ENCODE measurements at regions not wholly inside any gene's neighbourhood (a gene's known extent, or its start where the extent isn't known, plus 50 kb on each side); places are given as distances from the start of the nearest gene placed in this dataset.
A peak's percentile ranks its signal among the peaks of the same experiment; 100 is the strongest.
"Not testable (repeated sequence)": the region's sequence is repeated elsewhere in the genome, so short reads cannot be mapped to it uniquely, and the experiment has no call there.

DNA sequence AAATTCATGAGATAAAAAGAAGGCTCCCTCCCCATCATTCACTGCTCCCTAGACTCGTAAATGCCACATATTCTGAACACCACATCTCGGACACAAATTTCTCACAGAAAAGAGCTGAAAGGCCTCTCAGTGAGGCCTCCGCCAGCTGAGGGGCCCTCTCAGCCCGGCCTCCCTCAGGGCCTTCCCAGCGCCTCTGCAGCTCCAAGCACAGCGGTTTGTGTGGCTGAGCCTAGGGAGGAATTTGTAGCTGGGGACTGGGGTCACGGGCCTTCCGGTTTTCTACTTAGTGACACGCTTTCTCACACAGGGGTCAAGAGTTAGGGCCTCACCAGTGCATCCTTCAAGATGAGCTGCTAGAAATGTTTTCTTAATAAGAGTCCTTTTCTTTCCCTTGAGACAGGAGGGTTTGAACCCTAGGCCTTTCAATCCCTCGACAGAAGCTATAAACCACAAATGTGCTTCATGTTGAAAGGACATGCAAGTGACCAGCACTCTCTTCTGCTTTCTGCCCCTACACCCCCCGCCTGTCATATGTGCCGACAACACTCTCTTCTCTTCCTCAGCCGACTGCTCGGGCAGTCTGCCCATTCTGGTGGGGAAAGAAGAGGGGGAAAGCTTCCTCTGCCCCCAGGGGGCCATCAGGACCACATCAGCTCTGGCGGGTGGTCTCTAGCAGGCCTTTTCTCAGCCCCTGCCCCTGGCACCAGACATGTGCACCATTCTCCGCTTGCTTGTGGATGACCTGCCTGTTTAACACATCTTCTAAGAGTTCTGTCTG is 104.9 kb downstream of the CHIC2 start:
- no peak for DNase-seq (ENCODE audit: low spot score)

DNA sequence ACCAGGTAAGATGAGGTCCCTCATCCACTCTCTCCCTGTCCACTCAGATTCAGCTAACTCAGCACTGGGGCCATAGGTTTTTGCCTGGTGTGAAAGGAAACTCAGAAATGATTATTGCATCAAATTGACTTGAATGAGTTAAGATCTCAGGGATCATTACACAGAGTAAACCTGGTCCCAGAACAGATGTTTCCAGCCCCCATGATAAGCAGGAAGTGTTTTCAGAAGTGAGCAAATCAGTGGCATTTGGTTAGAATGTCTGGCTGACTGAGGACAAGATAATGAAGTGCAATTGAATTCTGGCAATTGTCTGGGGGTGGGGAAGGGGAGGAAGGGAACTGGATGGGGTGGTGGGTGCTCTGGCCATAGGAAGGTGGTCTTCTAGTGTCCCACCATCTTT is 108.0 kb downstream of the CHIC2 start:
- no peak for DNase-seq (ENCODE audit: low spot score)

DNA sequence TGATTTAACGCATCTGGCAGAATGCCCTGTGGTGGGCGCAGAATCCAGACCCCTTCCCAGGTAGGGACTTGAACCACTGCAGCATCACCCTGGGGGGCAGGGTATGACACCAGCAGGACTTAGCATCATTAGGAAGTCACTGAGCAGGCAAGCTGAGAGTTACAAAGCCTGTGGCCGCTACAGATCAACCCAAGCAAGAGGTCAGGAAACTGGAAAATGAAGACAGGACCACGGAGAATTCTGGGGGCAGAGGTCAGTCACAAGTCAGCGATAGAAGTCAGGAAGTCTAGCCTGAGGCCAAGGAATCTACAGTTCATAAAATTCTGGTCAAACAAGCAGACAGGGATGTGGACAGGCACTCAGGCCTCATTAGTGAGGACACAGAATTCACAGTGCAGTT is 108.4 kb downstream of the CHIC2 start:
- no peak for DNase-seq (ENCODE audit: low spot score)

DNA sequence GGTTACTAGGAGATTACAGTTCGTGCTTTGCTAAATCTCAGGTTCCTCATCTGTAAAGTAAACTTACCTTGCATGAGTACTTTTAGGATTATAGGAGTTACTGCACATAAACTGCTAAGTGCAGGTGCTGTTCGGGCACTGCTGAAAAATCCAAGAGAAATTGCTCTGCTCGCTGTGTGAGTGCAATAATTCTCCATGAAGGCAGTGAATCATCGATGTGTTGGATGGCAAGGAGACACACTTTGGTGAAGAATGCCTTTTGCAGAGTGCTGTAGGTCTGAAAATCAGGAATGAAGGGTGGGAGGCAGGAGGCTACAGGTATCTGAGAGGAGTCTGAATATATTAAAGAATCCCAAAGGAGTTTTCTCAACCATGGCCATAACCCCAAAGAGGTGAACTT is 113.0 kb downstream of the CHIC2 start:
- no peak for DNase-seq (ENCODE audit: low spot score)

DNA sequence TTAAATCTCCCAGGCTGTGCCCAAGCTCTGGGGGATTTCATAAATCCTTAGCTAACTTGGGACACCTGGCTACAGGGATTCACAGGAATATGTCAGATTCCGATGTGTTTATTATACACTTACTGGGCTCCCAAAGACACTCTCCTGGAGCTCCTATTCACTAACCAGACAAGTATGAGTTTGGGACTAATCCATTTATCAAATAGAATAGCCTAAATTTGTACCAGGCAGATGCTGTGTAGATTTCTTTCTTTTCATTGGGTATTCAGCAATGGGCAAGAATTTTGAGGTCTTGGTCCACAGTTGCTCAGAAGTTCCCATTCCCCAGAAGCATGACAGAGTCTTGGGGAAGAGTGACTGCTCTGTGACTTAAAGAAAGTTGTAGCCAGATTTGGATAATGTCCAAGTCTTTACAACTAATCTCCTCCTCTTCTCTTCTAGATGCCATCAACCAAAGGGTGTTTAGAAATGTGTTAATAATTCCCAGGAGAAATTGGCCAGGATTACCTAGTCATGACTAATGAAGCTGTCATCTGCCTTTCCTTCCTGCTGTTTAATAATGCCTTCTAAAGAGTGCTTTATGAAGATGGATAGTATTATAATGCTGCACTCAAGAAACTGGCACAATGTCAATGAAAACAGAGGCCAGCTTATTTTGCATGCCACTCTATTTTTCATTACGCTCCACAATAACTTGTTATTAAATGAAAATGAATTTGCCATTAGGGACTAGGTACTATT is 120.9 kb downstream of the CHIC2 start:
- DNase-seq (ENCODE audit: low spot score) = peak; percentile 90

DNA sequence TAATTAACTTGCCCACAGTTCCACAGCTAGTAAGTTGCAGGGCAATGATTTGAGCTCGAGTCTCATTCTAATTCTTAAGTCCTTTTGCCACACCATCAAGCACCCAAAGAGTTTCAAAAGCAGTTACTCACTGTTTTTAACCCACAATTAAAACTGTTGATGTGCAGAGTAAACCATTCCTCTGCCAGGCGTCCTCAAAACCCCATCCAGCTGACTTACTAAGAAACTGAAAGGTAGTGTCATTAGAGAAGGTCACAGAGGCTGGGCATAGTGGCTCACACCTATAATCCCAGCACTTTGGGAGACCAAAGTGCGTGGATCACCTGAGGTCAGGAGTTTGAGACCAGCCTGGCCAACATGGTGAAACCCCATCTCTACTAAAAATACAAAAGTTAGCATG is 121.7 kb downstream of the CHIC2 start:
- DNase-seq (ENCODE audit: low spot score) = no peak

DNA sequence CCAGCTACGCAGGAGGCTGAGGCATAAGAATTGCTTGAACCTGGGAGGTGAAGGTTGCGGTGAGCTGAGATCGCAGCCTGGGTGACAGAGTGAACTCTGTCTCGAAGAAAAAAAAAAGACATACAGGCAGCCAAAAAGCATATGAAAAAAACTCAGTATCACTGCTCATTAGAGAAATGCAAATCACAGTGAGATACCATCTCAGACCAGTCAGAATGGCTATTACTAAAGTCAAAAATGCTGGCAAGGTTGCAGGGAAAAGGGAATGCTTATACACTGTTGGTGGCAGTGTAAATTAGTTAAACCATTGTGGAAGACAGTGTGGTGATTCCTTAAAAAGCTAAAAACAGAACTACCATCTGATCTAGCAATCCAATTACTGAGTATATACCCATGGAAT is 123.1 kb downstream of the CHIC2 start:
- no peak for DNase-seq (ENCODE audit: low spot score)

DNA sequence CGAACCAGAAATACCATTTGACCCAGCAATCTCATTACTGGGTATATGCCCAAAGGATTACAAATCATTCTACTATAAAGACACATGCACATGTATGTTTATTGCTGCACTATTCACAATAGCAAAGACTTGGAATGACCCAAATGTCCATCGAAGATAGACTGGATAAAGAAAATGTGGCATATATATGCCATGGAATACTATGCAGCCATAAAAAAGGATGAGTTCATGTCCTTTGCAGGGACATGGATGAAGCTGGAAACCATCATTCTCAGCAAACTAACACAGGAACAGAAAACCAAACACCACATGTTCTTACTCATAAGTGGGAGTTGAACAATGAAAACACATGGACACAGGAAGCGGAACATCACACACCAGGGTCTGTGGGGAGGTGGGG is 124.5 kb downstream of the CHIC2 start:
- DNase-seq (ENCODE audit: low spot score) = not testable (repeated sequence)

DNA sequence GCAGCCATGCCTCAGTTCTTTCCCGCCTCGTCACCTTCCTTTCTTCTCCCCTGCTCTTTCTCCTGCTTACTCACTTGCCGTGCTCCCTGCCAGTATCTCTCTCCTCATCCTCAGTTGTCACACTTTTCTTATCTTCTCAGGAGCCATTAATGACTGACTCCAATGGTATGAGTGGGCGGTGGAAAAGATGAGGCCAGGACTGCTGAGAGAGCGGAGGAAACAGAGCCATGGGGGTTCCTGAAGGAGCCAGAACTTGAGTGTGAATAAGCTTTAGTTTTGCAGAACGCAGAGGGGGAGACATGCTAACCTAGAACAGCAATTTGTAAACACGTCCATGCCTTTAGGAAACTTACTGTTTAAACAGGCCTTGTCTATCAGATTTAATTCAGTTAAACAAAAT is 126.5 kb downstream of the CHIC2 start:
- DNase-seq (ENCODE audit: low spot score) = peak; percentile 79

DNA sequence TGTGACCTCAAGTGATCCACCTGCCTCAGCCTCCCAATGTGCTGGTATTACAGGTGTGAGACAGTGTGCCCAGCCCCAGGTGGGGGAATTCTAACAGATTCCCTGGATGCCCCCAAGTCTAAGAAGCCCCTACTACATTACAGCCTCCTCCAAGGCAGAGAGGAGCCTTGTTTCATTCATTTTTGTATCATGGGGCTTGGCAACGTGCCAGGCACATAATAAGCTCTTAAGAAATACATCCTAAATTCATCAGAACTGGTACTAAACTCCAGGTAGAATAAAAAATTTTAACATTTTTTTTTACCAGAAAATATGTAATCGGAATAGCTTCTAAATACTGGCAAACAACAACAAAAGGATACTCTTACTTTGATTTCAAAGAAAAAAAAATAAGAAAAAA is 127.1 kb downstream of the CHIC2 start:
- DNase-seq (ENCODE audit: low spot score) = no peak

DNA sequence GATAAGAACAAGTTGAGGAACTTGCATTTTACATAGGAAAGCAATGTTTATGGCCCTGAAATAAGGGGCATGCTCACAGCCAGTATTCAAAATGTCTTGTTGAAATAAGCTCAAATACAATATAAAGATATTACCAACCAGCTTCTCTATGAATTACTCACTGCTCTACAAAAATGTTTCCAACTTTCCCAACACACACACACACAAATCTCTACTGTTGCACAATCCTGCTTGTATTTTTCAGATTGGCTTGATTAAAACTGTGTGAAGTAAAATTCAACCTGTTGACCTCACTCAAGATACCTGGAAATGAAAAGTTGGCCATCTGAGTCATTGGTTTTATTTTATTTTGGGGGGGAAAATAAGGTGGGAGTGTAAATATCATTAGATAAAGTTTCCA is 128.6 kb downstream of the CHIC2 start:
- DNase-seq (ENCODE audit: low spot score) = no peak

DNA sequence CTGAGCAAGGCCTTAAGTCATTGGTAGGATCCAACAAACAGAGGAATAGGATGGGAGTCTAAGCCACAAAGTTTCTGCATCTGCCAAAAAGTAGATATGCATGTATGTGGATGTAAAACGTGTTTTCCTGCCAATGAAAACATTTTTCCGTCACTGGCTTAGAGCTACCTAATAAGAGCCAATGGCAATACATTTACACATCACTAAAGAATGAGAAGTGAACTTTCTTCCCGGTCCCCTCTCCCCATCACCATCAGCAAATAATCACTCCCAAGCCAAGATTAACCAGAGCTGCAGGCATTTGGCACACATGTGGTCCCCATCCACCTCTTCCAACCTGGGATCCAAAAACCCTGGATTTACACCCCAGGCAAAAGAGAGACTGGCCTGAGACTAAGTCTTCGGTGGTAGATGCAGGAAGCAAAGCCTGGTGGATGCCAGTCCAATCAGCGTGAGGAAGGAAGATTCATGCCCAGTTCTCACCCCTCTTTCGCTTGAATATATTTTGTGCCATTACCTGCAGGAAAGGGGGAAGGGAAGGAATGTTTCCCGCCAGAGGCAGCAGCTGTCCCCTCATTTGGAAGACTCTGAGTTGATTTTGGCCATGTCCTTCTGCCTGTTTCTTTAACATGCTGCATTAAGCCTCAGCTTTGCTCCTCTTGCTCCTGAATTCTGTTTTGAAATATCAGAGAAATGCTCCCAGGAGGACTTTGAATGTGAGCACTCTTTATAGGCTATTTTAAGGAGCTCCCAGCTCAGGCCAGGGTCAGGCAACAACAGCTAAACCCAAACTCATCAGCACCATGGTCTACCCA is 131.4 kb downstream of the CHIC2 start:
- peak; percentile 38 for DNase-seq (ENCODE audit: low spot score)

DNA sequence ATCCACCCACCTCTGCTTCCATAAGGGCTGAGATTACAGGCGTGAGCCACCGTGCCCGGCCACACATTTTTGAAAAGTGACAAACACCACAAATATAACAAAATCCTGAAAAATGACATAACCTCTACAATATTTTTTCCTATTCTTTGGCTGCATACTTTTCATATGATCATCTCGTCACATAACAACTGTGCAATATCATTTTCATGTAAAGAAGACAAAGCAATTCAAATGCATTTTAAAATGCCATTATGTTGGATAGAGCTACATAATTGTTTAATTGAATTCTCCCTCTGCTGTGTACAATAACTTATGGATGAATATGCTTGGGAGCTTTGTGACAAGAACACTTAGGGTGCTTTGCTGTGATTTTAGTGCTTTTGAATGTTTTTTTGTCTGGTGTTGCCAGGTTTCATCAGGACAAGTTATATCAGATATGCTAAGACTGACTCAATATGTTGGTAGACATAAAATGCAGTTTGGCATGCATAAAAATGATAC is 132.9 kb downstream of the CHIC2 start:
- no peak for DNase-seq (ENCODE audit: low spot score)

DNA sequence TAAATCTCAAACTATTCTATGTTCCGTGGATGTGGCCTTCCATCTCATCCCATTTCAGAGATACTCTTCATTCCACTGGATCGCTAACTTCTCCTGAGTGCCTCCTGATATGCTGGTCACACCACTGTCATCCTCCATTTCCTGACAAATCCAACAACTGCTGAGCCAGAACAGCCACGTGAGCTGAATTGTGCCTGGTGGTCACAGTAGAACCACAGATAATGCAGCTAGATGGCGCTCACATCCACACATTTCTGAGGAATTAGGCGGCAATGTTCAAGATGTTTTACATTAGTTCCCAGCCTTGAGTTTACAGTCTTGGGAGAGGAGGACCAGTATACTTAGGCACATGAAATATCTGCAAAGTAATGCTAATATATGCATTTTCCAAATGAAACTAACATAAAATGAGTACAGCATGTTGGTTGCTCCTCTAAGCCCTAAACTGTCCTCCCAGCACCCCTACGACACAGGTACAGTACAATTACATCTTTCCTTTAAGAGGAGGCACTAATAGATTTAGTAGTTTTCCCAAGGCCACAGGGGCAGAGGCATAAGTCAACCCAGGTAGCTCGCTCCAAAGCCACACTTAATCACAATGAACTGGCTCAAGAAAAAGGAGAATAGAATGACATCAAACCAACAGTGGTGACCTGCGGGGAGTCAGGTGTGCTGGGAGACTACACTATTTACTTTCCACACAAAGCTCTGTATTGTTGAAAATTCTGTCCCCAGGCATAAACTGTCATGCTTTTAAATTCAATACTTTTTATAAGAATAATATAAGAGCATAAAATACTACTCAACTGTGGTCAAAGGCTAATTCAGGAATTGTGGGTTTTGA is 134.2 kb downstream of the CHIC2 start:
- peak; percentile 86 for DNase-seq (ENCODE audit: low spot score)

DNA sequence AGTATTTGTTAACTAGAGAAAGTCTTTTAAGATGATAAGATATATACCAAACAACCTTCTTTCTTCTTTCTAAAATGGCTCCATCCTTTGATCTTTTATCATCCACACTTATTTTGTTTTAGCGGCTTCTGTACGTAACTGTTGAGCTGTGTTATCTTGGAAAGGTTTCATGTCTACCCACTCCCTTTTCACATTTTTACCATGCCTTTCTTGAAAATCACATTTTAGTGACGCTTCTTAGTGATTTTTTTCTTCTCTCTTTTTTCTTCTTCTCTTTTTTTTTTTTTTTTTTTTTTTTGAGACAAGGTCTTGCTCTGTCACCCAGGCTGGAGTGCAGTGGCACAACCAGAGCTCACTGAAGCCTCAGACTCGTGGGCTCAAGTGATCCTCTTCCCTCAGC is 135.1 kb downstream of the CHIC2 start:
- no peak for DNase-seq (ENCODE audit: low spot score)

DNA sequence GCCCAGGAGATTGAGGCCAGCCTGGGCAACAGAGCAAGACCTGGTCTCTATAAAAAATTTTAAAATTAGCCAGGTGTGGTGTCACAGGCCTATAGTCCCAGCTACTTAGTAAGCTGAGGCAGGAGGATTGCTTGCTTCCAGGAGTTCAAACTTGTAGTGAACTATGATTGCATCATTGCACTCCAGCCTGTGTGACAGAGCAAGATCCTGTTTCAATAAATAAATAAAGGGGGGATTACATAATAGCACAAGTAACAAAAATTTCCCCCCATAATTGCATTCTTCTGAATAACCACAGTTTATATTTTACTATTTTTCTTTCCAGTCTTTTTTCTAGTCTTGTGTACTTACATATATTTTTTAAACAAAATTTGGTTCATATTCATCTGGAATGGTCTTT is 135.6 kb downstream of the CHIC2 start:
- no peak for DNase-seq (ENCODE audit: low spot score)

DNA sequence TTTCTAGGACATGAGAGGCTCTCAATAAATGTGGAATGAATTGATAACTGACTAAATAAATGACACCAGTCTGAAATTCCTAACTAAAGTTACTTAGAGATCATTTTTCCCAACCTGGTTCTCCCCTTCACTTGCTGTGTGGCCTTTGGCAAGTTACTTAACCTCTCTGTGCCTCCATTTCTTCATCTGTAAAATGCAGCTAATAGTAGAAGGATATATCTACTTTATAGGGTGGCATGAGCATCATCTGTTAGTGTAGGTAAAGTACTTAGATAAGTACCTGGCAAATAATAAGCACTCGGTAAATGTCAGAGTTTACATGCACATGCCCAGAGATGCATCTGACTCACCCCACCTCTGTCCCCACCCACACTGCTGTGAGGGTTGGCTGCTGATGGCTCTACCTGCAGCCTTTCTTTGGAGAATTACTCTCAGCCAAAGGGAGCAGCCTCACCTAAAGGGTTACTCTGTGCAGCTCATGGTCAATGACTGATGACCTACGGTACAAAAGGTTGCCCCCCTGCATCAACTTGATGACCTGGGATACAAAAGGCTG is 139.3 kb downstream of the CHIC2 start:
- DNase-seq (ENCODE audit: low spot score) = no peak

DNA sequence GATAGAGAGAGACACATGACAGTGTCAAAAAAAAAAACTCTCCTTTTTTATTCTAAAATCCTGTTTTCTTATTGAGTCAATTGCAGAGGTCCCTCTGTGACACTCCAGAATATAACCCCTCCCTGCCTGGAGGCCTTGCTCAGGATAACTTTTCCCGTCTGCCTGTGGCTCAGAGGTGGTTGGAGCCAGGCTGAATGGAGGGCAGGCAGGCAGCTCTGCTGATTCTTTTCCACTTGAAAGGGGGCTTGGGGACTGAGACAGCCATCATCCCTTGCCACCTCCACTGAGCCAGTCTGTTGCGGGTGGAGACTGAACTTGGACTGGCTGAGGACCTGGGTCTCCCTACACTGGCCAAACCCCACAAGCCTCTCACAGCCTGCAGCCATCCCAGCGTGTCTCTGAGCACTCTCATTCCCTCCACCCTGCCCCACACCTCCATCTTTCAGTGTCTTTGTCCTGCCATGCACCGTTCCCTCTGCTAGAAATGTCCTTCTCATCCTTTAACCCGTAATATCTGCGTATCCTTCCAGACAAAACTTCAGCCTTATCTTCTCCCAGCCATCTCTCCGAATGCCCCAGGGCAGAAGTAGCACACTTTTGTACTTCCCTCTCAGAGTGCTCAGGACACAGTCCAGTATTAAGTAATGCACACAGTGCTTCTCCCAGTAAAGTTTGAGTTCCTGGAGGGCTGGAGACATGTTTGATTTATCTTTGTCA is 139.9 kb downstream of the CHIC2 start:
- DNase-seq (ENCODE audit: low spot score) = no peak

DNA sequence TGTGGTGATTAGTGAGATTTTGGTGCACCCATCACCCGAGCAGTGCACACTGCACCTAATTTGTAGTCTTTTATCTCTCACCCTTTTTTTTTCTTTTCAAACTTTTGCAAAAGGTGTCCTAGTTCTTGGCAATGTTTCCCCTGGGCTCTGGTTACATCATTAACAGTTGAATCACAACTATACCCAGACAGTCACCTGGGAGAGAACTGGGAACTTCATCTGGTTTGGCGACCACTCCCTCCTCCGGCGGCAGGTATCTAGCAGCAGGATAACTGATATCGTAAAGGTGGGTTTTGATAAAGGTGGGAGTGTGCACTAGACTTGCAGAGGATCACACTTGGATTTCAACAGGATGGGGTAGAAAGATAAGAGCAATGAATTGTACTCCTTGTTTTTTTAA is 140.5 kb downstream of the CHIC2 start:
- no peak for DNase-seq (ENCODE audit: low spot score)

DNA sequence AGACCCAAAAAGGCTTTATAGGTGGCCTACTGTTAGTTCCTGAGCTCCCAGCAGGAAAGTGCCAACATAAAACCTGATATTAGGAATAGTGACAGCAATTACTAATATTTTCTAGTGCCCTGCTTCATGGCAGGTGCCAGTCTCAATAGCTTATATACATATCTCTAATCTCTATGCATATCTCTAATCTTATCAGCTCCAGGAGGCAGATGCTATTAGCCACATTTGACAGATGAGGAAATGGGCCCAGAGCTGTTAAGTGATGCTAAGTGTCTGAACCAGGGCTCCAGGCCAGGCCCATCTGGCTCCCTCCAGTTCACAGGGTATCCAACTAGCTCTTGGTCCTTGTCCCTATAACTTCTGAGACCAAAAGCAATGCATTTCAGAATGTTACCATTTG is 142.5 kb downstream of the CHIC2 start:
- DNase-seq (ENCODE audit: low spot score) = no peak

DNA sequence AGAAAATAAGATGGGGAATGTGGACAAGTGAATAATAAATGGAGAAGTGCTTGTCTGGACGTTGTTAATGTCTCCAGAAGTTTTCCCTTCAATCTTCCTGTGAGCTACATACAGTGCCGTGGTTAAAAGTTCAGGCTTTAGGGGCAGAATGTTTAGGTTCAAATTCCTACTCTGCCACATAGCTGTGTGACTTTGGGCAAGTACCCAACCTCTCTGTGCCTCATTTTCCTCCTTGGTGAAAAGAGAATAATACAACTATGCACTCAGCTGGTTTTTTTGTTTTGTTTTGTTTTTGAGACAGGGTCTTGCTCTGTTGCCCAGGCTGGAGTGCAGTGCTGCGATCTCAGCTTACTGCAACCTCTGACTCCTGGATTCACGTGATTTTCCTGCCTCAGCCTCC is 143.5 kb downstream of the CHIC2 start:
- no peak for DNase-seq (ENCODE audit: low spot score)
